22Rv1 (cell line): ENCODE measurements at regions not wholly inside any gene's neighbourhood (a gene's known extent, or its start where the extent isn't known, plus 50 kb on each side); places are given as distances from the start of the nearest gene placed in this dataset.

ENCODE experiments used
- H3K27ac ChIP-seq: fragments of 450-650 bp; 2 replicates; pipeline ENCODE4 v1.5.1; 2017
- CTCF ChIP-seq: fragments of 450-650 bp; IDR thresholded peaks from 2 replicates; pipeline ENCODE4 v1.5.1; 2017; ENCODE audit warnings: mild to moderate bottlenecking
- ZFX ChIP-seq: fragments of 450-650 bp; IDR thresholded peaks from 2 replicates; pipeline ENCODE4 v1.6.1; 2017; ENCODE audit warnings: antibody characterized with exemption, borderline replicate concordance

- no peak for TF ChIP-seq CTCF
- TF ChIP-seq ZFX = no peak
- H3K27ac ChIP-seq = no peak overlapping the region
Measured at GRCh38 chr1:78432016-78432415, 58.8 kb upstream of the PTGFR start.

GRCh38 chr1:78434351-78434750, 56.4 kb upstream of the PTGFR start:
- no peak overlapping the region for H3K27ac ChIP-seq
- TF ChIP-seq CTCF = no peak
- TF ChIP-seq ZFX = no peak

GRCh38 chr1:78436961-78437360, 53.8 kb upstream of the PTGFR start:
- TF ChIP-seq ZFX = no peak
- no peak for TF ChIP-seq CTCF
- no peak overlapping the region for H3K27ac ChIP-seq

GRCh38 chr1:78437396-78437795, 53.4 kb upstream of the PTGFR start:
- H3K27ac ChIP-seq = no peak overlapping the region
- TF ChIP-seq CTCF (no peak), ZFX (no peak)

GRCh38 chr1:78437941-78438340, 52.8 kb upstream of the PTGFR start:
- TF ChIP-seq ZFX = no peak
- no peak for TF ChIP-seq CTCF
- no peak overlapping the region for H3K27ac ChIP-seq

GRCh38 chr1:78440381-78440793, 50.4 kb upstream of the PTGFR start:
- no peak overlapping the region for H3K27ac ChIP-seq
- no peak for TF ChIP-seq ZFX
- TF ChIP-seq CTCF = no peak
